ENCODE measurements at regions not wholly inside any gene's neighbourhood (a gene's known extent, or its start where the extent isn't known, plus 50 kb on each side); places are given as distances from the start of the nearest gene placed in this dataset.

- no peak for DNase-seq
Measured at GRCh38 chr20:19807946-19808330, 49.9 kb downstream of the RIN2 start.

- no peak for DNase-seq
Measured at GRCh38 chr20:19808498-19808897, 50.4 kb downstream of the RIN2 start.

- DNase-seq = no peak
Measured at GRCh38 chr20:19809505-19809904, 51.4 kb downstream of the RIN2 start.

GRCh38 chr20:19811231-19811630, 53.2 kb downstream of the RIN2 start:
- DNase-seq = no peak

GRCh38 chr20:19812056-19812455, 54.0 kb downstream of the RIN2 start:
- no peak for DNase-seq

GRCh38 chr20:19812696-19813095, 54.6 kb downstream of the RIN2 start:
- no peak for DNase-seq

GRCh38 chr20:19813846-19814640, 56.0 kb downstream of the RIN2 start:
- no peak for DNase-seq

- no peak for DNase-seq
Measured at GRCh38 chr20:19815553-19815991, 57.5 kb downstream of the RIN2 start.

GRCh38 chr20:19816386-19816785, 58.3 kb downstream of the RIN2 start:
- DNase-seq = no peak

- DNase-seq = no peak
Measured at GRCh38 chr20:19817017-19817416, 59.0 kb downstream of the RIN2 start.

- no peak for DNase-seq
Measured at GRCh38 chr20:19819149-19819548, 61.1 kb downstream of the RIN2 start.

GRCh38 chr20:19820555-19821211, 62.6 kb downstream of the RIN2 start:
- DNase-seq = no peak

- no peak for DNase-seq
Measured at GRCh38 chr20:19821606-19822005, 63.5 kb downstream of the RIN2 start.

- no peak for DNase-seq
Measured at GRCh38 chr20:19823216-19823615, 65.2 kb downstream of the RIN2 start.

- no peak for DNase-seq
Measured at GRCh38 chr20:19823971-19824370, 65.9 kb downstream of the RIN2 start.

GRCh38 chr20:19824861-19825260, 66.8 kb downstream of the RIN2 start:
- no peak for DNase-seq

GRCh38 chr20:19826179-19826914, 68.3 kb downstream of the RIN2 start:
- DNase-seq = no peak

- DNase-seq = no peak
Measured at GRCh38 chr20:19827818-19828217, 69.8 kb downstream of the RIN2 start.

- no peak for DNase-seq
Measured at GRCh38 chr20:19828232-19828631, 70.2 kb downstream of the RIN2 start.

GRCh38 chr20:19830211-19830785, 72.2 kb downstream of the RIN2 start:
- no peak for DNase-seq

- DNase-seq = no peak
Measured at GRCh38 chr20:19832875-19833274, 74.8 kb downstream of the RIN2 start.

GRCh38 chr20:19833395-19833794, 75.3 kb downstream of the RIN2 start:
- no peak for DNase-seq

GRCh38 chr20:19834287-19834686, 76.2 kb downstream of the RIN2 start:
- no peak for DNase-seq

- no peak for DNase-seq
Measured at GRCh38 chr20:19834783-19835182, 76.7 kb downstream of the RIN2 start.

All from DMS79 (cell line).